Body of pancreas (tissue), 4 donors: ENCODE measurements at regions not wholly inside any gene's neighbourhood (a gene's known extent, or its start where the extent isn't known, plus 50 kb on each side); places are given as distances from the start of the nearest gene placed in this dataset.

Experiments used
- POLR2A ChIP-seq, 3 donors: fragments of 450-650 bp; IDR thresholded peaks; one replicate each; pipeline ENCODE4 v1.6.1; 2016; ENCODE audit warnings: antibody characterized with exemption in 3 of 3, mild to moderate bottlenecking in 2 of 3
- TF ChIP-seq, protein P1 (sequence below), 7 experiments: fragments of 450-650 bp in 4 of 7; fragments of 200-600 bp in 3 of 7; sonication (generic) in 3 of 7; IDR thresholded peaks; one replicate each; pipeline ENCODE4 v1.5.1; 2016 to 2019; ENCODE audit warnings: antibody characterized with exemption in 7 of 7

DNA sequence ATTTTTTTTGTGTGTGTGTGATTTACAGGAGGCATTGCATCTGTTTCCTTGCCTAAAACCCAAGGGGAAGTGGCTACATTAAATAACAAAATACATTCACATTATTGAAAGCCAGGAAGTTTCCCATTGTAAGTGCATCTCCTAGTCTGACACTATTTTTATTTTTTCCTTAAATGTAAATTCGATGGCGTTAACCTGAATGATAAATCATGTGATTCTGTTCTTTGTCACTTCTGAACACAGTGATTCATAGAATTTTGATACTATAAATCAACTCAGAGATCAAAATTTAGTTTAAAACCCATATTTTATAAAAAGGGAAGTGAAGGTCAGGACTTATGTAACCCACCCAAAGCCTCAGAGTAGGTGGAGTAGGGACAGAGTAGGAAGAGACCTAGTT lies 258.1 kb downstream of the GABRG1 start:
- no peak for TF ChIP-seq POLR2A (IDR thresholded peaks at IDR 0.05)
- TF ChIP-seq, protein P1, sequence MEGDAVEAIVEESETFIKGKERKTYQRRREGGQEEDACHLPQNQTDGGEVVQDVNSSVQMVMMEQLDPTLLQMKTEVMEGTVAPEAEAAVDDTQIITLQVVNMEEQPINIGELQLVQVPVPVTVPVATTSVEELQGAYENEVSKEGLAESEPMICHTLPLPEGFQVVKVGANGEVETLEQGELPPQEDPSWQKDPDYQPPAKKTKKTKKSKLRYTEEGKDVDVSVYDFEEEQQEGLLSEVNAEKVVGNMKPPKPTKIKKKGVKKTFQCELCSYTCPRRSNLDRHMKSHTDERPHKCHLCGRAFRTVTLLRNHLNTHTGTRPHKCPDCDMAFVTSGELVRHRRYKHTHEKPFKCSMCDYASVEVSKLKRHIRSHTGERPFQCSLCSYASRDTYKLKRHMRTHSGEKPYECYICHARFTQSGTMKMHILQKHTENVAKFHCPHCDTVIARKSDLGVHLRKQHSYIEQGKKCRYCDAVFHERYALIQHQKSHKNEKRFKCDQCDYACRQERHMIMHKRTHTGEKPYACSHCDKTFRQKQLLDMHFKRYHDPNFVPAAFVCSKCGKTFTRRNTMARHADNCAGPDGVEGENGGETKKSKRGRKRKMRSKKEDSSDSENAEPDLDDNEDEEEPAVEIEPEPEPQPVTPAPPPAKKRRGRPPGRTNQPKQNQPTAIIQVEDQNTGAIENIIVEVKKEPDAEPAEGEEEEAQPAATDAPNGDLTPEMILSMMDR (IDR thresholded peaks at IDR 0.05): no peak
